ENCODE measurements at regions not wholly inside any gene's neighbourhood (a gene's known extent, or its start where the extent isn't known, plus 50 kb on each side); places are given as distances from the start of the nearest gene placed in this dataset.

- TF ChIP-seq, protein P1, sequence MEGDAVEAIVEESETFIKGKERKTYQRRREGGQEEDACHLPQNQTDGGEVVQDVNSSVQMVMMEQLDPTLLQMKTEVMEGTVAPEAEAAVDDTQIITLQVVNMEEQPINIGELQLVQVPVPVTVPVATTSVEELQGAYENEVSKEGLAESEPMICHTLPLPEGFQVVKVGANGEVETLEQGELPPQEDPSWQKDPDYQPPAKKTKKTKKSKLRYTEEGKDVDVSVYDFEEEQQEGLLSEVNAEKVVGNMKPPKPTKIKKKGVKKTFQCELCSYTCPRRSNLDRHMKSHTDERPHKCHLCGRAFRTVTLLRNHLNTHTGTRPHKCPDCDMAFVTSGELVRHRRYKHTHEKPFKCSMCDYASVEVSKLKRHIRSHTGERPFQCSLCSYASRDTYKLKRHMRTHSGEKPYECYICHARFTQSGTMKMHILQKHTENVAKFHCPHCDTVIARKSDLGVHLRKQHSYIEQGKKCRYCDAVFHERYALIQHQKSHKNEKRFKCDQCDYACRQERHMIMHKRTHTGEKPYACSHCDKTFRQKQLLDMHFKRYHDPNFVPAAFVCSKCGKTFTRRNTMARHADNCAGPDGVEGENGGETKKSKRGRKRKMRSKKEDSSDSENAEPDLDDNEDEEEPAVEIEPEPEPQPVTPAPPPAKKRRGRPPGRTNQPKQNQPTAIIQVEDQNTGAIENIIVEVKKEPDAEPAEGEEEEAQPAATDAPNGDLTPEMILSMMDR (IDR thresholded peaks at IDR 0.05; ENCODE audit: low read length, missing control alignments): no peak
Observed at GRCh38 chr3:140844072-140844471, 97.6 kb upstream of the SLC25A36 start.

GRCh38 chr3:140845882-140846281 lies 95.8 kb upstream of the SLC25A36 start:
- no peak for DNase-seq (ENCODE audit: low read depth)
- no peak overlapping the region for H3K4me3 ChIP-seq (replicated peaks; ENCODE audit: low read depth, low read length)
- TF ChIP-seq, protein P1 (IDR thresholded peaks at IDR 0.05; ENCODE audit: low read length, missing control alignments): no peak

More at GRCh38 chr3:140844072-140844471, 97.6 kb upstream of the SLC25A36 start:
- H3K4me3 ChIP-seq (replicated peaks; ENCODE audit: low read depth, low read length): no peak overlapping the region
- no peak for DNase-seq (ENCODE audit: low read depth)

DNA sequence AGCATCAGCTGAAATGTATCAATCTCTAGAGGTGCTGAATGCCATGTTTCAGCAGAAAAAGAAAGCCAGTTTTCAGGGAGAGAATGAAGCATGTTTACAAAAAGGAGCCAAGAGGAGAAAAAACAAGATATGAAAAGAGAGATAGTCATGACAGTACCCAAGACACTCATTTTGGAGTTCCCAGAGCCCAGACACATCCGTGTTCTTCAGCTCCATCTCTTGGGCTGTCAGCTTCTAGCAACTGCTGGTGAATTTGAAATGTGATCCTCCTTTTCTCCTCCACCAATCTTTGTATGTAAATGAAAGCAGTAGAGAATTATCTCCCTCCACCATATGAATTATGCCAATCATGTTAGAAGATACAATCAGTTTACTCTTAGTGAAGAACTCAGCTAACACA lies 93.0 kb upstream of the SLC25A36 start:
- TF ChIP-seq, protein P1 (IDR thresholded peaks at IDR 0.05; ENCODE audit: low read length, missing control alignments): no peak
- H3K4me3 ChIP-seq (replicated peaks; ENCODE audit: low read depth, low read length): no peak overlapping the region
- DNase-seq (ENCODE audit: low read depth): no peak

GRCh38 chr3:140850210-140850955 lies 91.3 kb upstream of the SLC25A36 start:
- H3K4me3 ChIP-seq (replicated peaks; ENCODE audit: low read depth, low read length): no peak overlapping the region
- no peak for DNase-seq (ENCODE audit: low read depth)
- TF ChIP-seq, protein P1 (IDR thresholded peaks at IDR 0.05; ENCODE audit: low read length, missing control alignments): no peak

DNA sequence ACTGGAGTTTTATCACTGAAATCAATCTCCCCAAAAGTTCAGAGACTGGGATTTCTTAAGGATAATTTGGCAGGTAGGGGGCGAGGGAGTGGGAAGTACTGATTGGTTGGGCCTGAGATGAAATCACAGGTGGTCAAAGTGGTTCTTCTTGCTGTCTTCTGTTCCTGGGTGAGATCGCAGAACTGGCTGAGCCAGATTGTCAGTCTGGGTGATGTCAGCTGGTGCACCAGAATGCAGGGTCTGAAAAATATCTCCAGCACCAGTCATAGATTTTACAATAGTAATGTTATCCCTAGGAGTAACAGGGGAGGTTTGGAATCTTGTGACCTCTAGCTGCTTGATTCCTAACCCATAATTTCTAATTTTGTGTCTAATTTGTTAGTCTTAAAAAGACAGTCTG lies 86.7 kb upstream of the SLC25A36 start:
- DNase-seq (ENCODE audit: low read depth): no peak
- TF ChIP-seq, protein P1 (IDR thresholded peaks at IDR 0.05; ENCODE audit: low read length, missing control alignments): no peak
- H3K4me3 ChIP-seq (replicated peaks; ENCODE audit: low read depth, low read length): no peak overlapping the region

GRCh38 chr3:140856905-140857304 lies 84.7 kb upstream of the SLC25A36 start:
- no peak for DNase-seq (ENCODE audit: low read depth)
- TF ChIP-seq, protein P1 (IDR thresholded peaks at IDR 0.05; ENCODE audit: low read length, missing control alignments): no peak
- H3K4me3 ChIP-seq (replicated peaks; ENCODE audit: low read depth, low read length): no peak overlapping the region

GRCh38 chr3:140857993-140858392 lies 83.6 kb upstream of the SLC25A36 start:
- no peak for DNase-seq (ENCODE audit: low read depth)
- TF ChIP-seq, protein P1 (IDR thresholded peaks at IDR 0.05; ENCODE audit: low read length, missing control alignments): no peak

More at GRCh38 chr3:140857993-140858392, 83.6 kb upstream of the SLC25A36 start:
- no peak overlapping the region for H3K4me3 ChIP-seq (replicated peaks; ENCODE audit: low read depth, low read length)

Data from fibroblast of pulmonary artery (primary cell).